ENCODE measurements at regions not wholly inside any gene's neighbourhood (a gene's known extent, or its start where the extent isn't known, plus 50 kb on each side); places are given as distances from the start of the nearest gene placed in this dataset.

DNA sequence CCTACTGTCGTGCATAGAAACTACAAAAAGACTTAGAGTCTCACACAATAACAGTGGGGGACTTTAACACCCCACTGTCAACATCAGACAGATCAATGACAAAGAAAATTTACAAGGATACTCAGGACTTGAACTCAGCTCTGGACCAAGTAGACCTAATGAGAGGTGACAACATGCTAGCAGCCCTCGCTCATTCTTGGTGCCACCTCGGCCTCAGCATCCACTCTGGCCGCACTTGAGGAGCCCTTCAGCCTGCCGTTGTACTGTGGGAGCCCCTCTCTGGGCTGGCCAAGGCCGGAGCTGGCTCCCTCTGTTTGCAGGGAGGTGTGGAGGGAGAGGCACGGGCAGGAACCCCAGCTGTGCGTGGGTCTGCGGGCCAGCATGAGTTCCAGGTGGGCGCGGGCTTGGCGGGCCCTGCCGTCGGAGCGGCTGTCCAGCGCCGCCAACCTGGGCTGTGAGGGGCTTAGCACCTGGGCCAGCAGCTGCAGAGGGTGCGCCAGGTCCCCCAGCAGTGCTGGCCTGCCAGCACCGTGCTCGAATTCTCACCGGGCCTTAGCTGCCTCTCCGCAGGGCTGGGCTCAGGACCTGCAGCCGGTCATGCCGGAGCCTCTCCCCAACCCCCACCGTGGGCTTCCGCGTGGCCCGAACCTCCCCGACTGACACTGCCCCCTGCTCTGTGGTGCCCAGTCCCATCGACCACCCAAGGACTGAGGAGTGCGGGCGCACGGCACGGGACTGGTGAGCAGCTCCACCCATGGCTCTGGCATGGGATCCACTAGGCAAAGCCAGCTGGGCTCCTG is 205.6 kb downstream of the FRK start:
- Mint-ChIP-seq H3K9me3 (peaks cover 51% of the 10 kb centered on the region), H3K27ac (no peak overlapping the region), H3K27me3 (ENCODE audit: insufficient read depth) (no peaks in the 10 kb centered on the region), H3K4me3 (no peak overlapping the region), H3K4me1 (ENCODE audit: low read depth) (no peaks in the 10 kb centered on the region), H3K36me3 (ENCODE audit: low read depth) (peaks cover 5% of the 10 kb centered on the region; the same call in 1 of the 2 replicates)
- DNase-seq = no peak
- TF ChIP-seq CTCF (IDR thresholded peaks at IDR 0.05) = no peak

GRCh38 chr6:115847671-115848070 is 213.0 kb downstream of the FRK start:
- H3K36me3 Mint-ChIP-seq (ENCODE audit: low read depth) = no peaks in the 10 kb centered on the region
- H3K9me3 Mint-ChIP-seq = peaks cover 30% of the 10 kb centered on the region
- H3K4me1 Mint-ChIP-seq (ENCODE audit: low read depth) = no peaks in the 10 kb centered on the region
- no peak for DNase-seq
- TF ChIP-seq CTCF (IDR thresholded peaks at IDR 0.05) = no peak
- no peaks in the 10 kb centered on the region; the same call in 1 of the 2 replicates for H3K27me3 Mint-ChIP-seq (ENCODE audit: insufficient read depth)
- no peak overlapping the region for H3K27ac Mint-ChIP-seq
- H3K4me3 Mint-ChIP-seq = no peak overlapping the region

GRCh38 chr6:115843945-115844344 is 216.7 kb downstream of the FRK start:
- Mint-ChIP-seq H3K4me1 (ENCODE audit: low read depth) (no peaks in the 10 kb centered on the region), H3K9me3 (peaks cover 19% of the 10 kb centered on the region), H3K4me3 (no peak overlapping the region), H3K36me3 (ENCODE audit: low read depth) (no peaks in the 10 kb centered on the region), H3K27ac (no peak overlapping the region), H3K27me3 (ENCODE audit: insufficient read depth) (no peaks in the 10 kb centered on the region; the same call in 1 of the 2 replicates)
- TF ChIP-seq CTCF (IDR thresholded peaks at IDR 0.05) = no peak
- DNase-seq = no peak

GRCh38 chr6:115842338-115842737 is 218.4 kb downstream of the FRK start:
- no peak for TF ChIP-seq CTCF (IDR thresholded peaks at IDR 0.05)
- Mint-ChIP-seq H3K27ac (no peak overlapping the region), H3K4me1 (ENCODE audit: low read depth) (no peaks in the 10 kb centered on the region), H3K4me3 (no peak overlapping the region), H3K27me3 (ENCODE audit: insufficient read depth) (no peaks in the 10 kb centered on the region; the same call in 1 of the 2 replicates), H3K9me3 (peaks cover 19% of the 10 kb centered on the region), H3K36me3 (ENCODE audit: low read depth) (no peaks in the 10 kb centered on the region)
- DNase-seq = no peak

- H3K27me3 Mint-ChIP-seq (ENCODE audit: insufficient read depth) = peaks cover 2% of the 10 kb centered on the region; the same call in 1 of the 2 replicates
- TF ChIP-seq CTCF (IDR thresholded peaks at IDR 0.05) = no peak
- no peak overlapping the region for H3K4me3 Mint-ChIP-seq
These were observed 221.0 kb downstream of the FRK start for GRCh38 chr6:115839583-115840181.

More at GRCh38 chr6:115839583-115840181, 221.0 kb downstream of the FRK start:
- Mint-ChIP-seq H3K4me1 (ENCODE audit: low read depth) (no peaks in the 10 kb centered on the region), H3K27ac (no peak overlapping the region), H3K9me3 (peaks cover 25% of the 10 kb centered on the region), H3K36me3 (ENCODE audit: low read depth) (peaks cover 4% of the 10 kb centered on the region)
- no peak for DNase-seq

Data from HFFc6 (cell line).